ENCODE measurements at regions not wholly inside any gene's neighbourhood (a gene's known extent, or its start where the extent isn't known, plus 50 kb on each side); places are given as distances from the start of the nearest gene placed in this dataset.

GRCh38 chr1:221437926-221438325 is 304.0 kb downstream of the DUSP10 start:
- no peak overlapping the region for H3K4me3 ChIP-seq (ENCODE audit: low read depth, low read length)
- TF ChIP-seq CTCF (IDR thresholded peaks at IDR 0.05; ENCODE audit: low read depth, low read length), result no peak

GRCh38 chr1:221439008-221439746 is 302.7 kb downstream of the DUSP10 start:
- TF ChIP-seq CTCF (IDR thresholded peaks at IDR 0.05; ENCODE audit: low read depth, low read length), result no peak
- H3K4me3 ChIP-seq (ENCODE audit: low read depth, low read length), result no peak overlapping the region

GRCh38 chr1:221439747-221440501 is 302.0 kb downstream of the DUSP10 start:
- H3K4me3 ChIP-seq (ENCODE audit: low read depth, low read length), result no peak overlapping the region; the same call in 1 of the 2 replicates
- no peak for TF ChIP-seq CTCF (IDR thresholded peaks at IDR 0.05; ENCODE audit: low read depth, low read length)

GRCh38 chr1:221440658-221441057 is 301.2 kb downstream of the DUSP10 start:
- H3K4me3 ChIP-seq (ENCODE audit: low read depth, low read length), result no peak overlapping the region; the same call in 1 of the 2 replicates
- TF ChIP-seq CTCF (IDR thresholded peaks at IDR 0.05; ENCODE audit: low read depth, low read length), result no peak

- no peak for TF ChIP-seq CTCF (IDR thresholded peaks at IDR 0.05; ENCODE audit: low read depth, low read length)
These were observed 299.8 kb downstream of the DUSP10 start for GRCh38 chr1:221442056-221442455.

GRCh38 chr1:221444346-221444745 is 297.5 kb downstream of the DUSP10 start:
- no peak overlapping the region for H3K4me3 ChIP-seq (ENCODE audit: low read depth, low read length)
- TF ChIP-seq CTCF (IDR thresholded peaks at IDR 0.05; ENCODE audit: low read depth, low read length), result no peak

More at GRCh38 chr1:221442056-221442455, 299.8 kb downstream of the DUSP10 start:
- no peak overlapping the region for H3K4me3 ChIP-seq (ENCODE audit: low read depth, low read length)

- no peak for TF ChIP-seq CTCF (IDR thresholded peaks at IDR 0.05; ENCODE audit: low read depth, low read length)
- no peak overlapping the region for H3K4me3 ChIP-seq (ENCODE audit: low read depth, low read length)
These were observed 293.2 kb downstream of the DUSP10 start for GRCh38 chr1:221448585-221449175.
